ENCODE measurements at regions not wholly inside any gene's neighbourhood (a gene's known extent, or its start where the extent isn't known, plus 50 kb on each side); places are given as distances from the start of the nearest gene placed in this dataset.

GRCh38 chr11:116184763-116185162, 588.0 kb downstream of the BUD13 start:
- TF ChIP-seq CTCF (IDR thresholded peaks at IDR 0.05) (no peak), POLR2A (IDR thresholded peaks at IDR 0.05) (no peak), POLR2AphosphoS5 (IDR thresholded peaks at IDR 0.05) (no peak), EP300 (IDR thresholded peaks at IDR 0.05) (no peak)

Data from gastroesophageal sphincter (tissue), 3 donors.